GM12891 (cell line): ENCODE measurements at regions not wholly inside any gene's neighbourhood (a gene's known extent, or its start where the extent isn't known, plus 50 kb on each side); places are given as distances from the start of the nearest gene placed in this dataset.

ENCODE experiments used
- POLR2A ChIP-seq: IDR thresholded peaks from 2 replicates; pipeline ENCODE4 v1.6.1; 2011; ENCODE audit warnings: low read depth, low read length, control low read depth
- POLR2AphosphoS5 ChIP-seq: IDR thresholded peaks from 2 replicates; pipeline ENCODE4 v1.6.1; 2011; ENCODE audit warnings: low read depth, low read length, control low read depth
- SPI1 ChIP-seq: IDR thresholded peaks from 2 replicates; pipeline ENCODE4 v1.6.1; 2011; ENCODE audit warnings: low read depth, low read length, control low read depth

- no peak for TF ChIP-seq POLR2A
- no peak for TF ChIP-seq POLR2AphosphoS5
- TF ChIP-seq SPI1: no peak
Measured at GRCh38 chr17:64718058-64718457, 56.0 kb upstream of the SMURF2 start.
